ENCODE measurements at regions not wholly inside any gene's neighbourhood (a gene's known extent, or its start where the extent isn't known, plus 50 kb on each side); places are given as distances from the start of the nearest gene placed in this dataset.

- DNase-seq = no peak
Measured at GRCh38 chr1:87888446-87888845, 559.8 kb downstream of the LMO4 start.

GRCh38 chr1:87894062-87894461 lies 565.4 kb downstream of the LMO4 start:
- DNase-seq = no peak

DNA sequence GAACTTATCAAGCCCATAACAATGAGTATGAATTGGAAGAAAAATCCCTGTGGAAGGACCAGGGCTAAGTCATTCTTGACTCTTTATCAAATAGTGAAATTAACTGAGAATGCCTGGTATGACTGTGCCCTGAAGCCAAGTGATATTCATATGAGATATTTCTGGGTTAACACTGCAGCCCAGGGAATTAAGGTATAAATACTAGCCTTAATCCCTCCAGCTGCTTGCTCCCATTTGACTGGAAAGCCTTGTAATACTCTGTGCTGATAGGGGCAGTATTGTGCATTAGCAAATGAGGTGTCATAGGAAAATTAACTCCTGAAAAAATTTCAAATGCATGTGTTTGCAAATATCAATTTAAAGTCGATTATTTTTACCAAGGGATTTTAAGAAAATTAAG lies 568.8 kb downstream of the LMO4 start:
- DNase-seq = no peak

DNA sequence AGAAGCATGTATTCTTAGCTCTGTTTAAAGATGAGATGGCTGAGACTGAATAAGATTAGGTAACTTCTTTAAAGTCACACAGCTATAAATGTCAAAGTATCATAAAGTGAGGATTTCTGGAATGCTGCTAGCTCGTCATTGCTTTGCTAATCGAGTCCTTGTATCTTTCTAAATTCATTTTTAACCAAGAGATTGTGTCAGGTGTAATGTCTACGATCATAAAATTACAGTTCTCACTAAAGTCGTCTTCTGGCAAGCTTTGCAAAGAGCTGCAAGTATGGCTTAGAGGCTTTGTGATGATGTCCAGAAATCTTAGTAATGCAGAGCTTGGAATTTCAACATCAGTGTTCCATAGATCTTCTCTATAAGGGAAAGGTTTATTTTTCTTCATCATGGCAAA lies 569.8 kb downstream of the LMO4 start:
- DNase-seq = no peak

DNA sequence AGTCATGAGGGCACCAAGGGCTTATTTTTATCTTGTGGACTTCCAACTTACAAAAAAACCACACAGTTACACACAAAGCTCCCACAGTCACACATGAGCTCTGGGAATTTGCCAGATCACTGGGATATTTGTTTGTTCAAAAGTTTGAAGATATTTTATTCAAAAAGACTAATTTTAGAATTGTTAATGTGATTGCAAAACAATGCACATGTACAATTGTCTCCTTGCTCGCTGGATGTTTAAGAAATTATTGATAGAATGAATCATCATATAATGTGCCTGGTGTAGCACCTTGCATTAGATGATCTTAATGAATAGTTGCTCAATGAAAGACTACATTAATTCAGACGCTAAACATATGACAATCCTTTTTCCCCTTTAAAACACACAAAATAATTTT lies 570.3 kb downstream of the LMO4 start:
- no peak for DNase-seq

- no peak for DNase-seq
Measured at GRCh38 chr1:87899746-87900145, 571.1 kb downstream of the LMO4 start.

DNA sequence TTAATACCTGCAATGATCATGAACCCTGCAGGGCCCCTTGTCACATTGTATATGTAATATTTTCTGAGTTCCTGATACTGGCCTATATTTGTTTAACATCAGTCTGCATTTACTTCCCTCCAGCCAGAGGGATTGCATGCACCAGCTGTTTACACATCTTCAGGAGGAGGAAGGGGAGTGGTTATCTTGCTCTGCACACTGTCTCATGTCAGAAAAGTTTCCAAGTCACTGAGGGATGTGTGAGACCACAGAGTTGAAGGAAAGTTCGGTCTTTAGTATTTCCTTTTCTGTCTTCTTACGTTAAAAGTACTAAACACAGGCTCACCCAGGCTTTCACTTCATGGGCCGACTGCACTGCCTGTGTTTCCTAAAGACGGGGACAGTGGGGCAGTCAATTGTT lies 574.1 kb downstream of the LMO4 start:
- no peak for DNase-seq

DNA sequence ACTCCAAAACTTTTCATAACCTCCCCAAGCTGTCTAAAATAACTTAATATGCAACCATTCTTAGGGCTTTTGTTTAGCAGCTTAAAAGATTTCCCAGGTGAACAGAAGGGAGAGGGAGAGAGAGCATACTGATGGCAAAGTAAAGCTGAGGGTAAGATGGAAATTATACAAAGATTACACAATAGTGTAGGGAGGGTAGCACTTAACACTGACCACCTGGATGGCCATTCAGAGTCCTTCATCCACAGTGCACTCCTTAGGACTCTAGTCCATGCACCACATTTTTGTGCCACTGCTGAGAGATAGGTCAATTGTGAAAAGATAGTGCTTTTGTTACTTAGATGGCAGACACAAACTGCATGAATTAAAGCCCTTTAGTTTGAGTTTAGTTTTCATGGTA lies 574.6 kb downstream of the LMO4 start:
- DNase-seq = no peak

GRCh38 chr1:87904651-87905050 lies 576.0 kb downstream of the LMO4 start:
- DNase-seq = no peak

DNA sequence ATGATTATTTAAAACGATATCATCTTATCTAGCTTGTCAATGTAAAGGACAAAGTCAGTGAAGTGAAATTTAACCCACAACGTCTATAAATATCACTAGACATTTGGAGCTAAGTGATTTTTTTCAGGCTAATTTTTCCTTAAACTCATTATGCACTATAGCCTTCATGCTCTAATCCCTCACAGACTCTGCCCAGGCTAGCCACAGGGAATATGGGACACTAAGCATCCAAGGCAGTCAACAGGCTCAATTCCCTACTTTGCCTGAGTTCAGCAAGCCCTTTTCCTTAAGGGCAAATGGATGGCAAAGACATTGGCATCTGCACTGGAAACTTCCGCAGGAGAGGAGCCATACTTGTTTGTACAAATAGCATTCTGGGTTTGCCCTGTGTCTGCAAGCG lies 577.0 kb downstream of the LMO4 start:
- no peak for DNase-seq

- DNase-seq = no peak
Measured at GRCh38 chr1:87906078-87906477, 577.4 kb downstream of the LMO4 start.

DNA sequence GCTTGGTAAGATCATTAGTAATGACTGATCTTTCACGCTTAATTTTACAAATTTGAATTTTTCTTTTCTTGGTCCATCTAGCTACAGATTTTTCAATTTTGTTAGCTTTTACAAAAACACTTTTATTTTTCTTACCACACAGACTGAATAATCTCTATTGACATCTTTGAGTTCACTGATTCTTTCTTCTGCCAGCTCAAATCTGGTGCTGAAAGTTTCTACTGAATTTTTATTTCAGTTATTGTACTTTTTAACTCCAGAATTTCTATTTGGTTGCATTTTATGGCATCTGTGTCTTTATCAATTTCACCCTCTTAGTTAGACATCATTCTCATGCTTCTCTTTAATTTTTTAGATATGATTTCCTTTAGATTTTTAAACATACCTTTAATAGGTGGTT lies 584.7 kb downstream of the LMO4 start:
- DNase-seq = no peak

DNA sequence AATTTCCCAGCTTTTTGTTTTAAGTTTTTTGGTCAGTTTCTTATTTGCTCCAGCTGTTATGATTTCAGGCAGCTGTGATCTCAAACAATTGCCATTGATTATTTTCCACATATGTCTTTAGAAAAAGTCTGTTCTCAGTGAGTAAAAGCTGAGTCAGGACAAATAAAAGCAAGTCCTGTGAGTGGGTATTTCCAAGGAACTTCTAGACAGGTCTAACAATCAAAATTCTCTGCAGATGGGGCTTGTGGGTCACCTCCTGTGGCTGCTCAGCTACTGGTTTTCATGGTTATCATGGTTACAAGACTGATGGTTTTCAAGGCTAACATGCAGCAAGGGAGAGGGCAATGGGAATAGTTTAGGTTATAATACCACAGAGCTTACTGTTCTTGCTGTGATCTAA lies 585.7 kb downstream of the LMO4 start:
- DNase-seq = no peak

DNA sequence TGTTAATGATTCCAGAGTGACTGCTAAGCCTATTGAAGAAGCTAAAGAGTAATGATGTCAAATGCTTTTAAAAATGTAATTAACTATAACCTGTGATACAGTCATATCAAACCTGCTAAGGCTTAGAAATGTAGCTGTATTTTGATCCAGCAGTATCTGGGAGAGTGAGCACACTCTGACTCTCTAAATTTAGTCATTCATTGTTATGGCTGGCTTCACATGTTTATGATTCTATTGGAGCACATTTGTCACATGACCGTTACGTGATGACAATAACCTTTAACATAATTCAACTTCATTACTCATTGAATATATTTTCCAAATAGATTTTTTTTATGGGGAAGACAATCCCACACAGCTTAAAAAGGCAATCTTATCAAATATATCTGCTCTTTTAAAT lies 587.1 kb downstream of the LMO4 start:
- no peak for DNase-seq

DNA sequence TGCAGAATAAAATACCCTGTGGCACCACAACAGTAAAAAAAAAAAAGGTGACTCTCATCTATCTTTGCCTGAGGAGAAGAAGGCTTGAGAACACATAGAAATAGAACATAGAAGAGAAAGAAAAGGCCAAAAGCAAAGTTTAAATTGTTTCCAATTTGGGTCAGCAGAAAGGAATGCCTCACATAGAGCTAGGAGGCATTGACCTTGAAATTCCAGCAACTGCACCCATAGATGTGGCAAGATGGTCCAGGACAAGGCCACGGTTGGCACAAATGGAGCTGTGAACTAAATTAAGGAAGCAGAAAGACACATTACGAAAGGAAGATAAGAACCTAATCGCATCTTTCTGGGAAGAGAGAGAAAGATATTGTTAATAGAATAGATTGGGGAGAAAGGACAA lies 588.3 kb downstream of the LMO4 start:
- no peak for DNase-seq

DNA sequence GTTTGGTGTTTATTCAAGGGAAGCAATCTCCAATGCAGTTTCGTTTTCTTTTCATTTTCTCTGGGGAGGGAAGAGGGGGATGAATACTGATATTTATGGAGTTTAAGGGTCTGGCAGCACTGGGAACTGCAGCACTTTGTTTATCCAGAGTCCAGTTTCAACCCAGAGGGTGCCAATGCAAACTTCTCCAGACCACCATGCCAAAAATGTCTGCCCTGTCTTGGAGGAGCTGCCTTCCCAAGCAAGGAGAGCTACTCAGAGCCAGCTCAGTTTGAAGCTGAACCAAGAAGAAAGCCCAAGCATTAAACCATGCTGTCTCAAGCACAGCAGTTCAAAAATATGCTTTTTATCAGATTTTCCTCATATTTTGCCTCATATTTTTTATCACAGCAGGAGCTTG lies 589.7 kb downstream of the LMO4 start:
- DNase-seq = no peak

GRCh38 chr1:87922885-87923284 lies 594.2 kb downstream of the LMO4 start:
- DNase-seq = no peak

GRCh38 chr1:87926131-87926830 lies 597.6 kb downstream of the LMO4 start:
- DNase-seq = no peak

GRCh38 chr1:87926921-87927320 lies 598.2 kb downstream of the LMO4 start:
- DNase-seq = no peak

DNA sequence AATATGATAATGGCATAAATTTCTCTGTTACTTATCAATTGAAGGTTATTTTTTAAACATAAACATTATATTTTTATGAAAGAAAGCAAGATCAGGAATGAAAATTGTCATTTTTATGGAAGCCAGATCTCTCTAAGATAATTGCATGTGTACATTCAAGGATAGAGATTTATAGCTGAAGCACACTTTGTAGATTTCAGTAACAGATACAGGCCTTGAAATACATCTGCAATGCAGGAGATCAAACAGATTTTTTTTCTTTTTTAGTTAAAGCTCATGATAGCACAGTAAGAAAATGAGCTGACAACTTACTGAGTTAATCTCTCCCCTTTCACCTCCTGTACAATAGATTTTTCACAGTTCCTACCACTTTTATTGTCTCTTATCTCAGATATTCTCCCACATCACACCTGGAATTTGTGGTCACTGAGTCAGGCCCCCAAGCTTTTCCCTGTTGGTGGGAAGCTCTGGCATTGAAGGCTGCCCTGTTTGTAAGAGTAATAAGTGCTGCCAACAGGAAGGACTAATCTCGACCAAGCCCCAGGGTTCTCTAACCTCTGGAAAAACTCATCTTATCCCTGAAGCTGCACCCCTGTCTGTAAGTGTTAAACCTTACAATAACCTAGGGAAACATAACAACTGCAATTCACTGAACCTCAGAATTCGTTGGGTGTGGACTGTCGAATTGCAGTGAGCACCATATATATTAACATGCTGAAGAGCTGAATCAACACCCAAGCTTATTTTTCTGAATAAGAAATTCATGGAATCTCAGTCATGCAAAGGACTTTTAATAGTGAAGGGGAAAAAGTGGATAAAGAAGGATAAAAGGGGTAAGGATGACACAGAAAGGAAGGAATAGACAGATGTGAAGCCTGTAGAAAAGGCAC lies 599.0 kb downstream of the LMO4 start:
- no peak for DNase-seq

- no peak for DNase-seq
Measured at GRCh38 chr1:87928623-87929022, 599.9 kb downstream of the LMO4 start.

DNA sequence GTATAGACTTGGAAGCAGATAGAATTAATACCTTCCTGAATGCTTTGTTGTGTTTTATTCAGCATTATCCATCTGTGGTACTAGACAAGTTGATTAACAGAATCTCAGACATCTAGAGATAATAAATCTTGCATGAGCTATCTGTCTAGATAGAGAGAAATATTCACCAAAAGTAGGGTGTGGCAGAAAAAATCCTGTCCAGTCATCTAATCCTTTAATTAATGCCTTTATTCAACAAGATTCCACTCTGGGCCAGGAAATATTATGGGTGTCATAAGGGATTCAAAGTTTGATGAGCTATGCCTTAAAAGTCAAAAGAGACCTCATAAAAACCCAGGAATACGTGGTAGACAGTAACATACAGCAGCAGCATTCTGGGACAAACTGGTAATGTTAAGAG lies 601.2 kb downstream of the LMO4 start:
- DNase-seq = no peak

DNA sequence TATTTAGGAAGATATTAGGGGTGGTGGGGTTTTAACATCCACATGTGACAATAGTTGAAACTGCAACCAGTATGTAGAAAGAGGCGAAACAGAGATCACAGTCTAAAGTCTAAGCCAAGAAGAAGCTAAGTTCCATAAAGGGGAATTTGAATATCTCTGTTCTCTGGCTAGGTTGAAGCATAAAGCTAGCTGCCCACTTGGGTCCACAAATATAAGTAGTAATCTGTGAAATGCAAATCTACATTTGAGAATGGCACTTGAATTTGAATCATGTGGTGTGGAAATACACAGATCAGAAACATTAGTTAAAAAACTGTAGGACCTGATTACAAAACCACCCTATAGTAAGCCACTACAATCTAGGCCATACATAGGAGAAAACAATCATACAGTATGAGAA lies 602.1 kb downstream of the LMO4 start:
- DNase-seq = no peak

GRCh38 chr1:87933171-87933570 lies 604.5 kb downstream of the LMO4 start:
- DNase-seq = no peak

DNA sequence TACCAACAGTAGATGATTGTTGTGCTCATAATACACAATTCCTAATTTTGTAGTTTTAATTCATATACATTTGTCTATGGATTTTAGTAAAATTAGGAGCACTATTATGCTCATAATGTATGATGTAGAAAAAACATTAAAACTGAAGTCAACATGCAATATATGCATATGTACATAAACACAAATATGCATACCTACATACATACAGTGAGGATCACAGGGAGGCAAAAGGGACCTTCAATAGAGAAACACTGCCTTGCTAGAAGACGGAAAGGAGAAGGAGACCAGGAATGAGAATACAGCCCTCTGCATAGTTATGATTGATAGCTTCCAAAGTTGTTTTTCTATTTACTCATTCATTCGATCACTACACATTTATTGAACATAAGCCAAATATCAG lies 606.5 kb downstream of the LMO4 start:
- no peak for DNase-seq

Data from SW 1271 (cell line).